CD4-positive, alpha-beta T cell treated with Interleukin-1 beta for 1 hour (primary cell): ENCODE measurements at regions not wholly inside any gene's neighbourhood (a gene's known extent, or its start where the extent isn't known, plus 50 kb on each side); places are given as distances from the start of the nearest gene placed in this dataset.
"Not testable (repeated sequence)": the region's sequence is repeated elsewhere in the genome, so short reads cannot be mapped to it uniquely, and the experiment has no call there.

ENCODE experiments used
- DNase-seq, 2 donors: peaks; one replicate each; pipeline ENCODE4 v3.0.0-alpha.2; 2020 to 2022

DNA sequence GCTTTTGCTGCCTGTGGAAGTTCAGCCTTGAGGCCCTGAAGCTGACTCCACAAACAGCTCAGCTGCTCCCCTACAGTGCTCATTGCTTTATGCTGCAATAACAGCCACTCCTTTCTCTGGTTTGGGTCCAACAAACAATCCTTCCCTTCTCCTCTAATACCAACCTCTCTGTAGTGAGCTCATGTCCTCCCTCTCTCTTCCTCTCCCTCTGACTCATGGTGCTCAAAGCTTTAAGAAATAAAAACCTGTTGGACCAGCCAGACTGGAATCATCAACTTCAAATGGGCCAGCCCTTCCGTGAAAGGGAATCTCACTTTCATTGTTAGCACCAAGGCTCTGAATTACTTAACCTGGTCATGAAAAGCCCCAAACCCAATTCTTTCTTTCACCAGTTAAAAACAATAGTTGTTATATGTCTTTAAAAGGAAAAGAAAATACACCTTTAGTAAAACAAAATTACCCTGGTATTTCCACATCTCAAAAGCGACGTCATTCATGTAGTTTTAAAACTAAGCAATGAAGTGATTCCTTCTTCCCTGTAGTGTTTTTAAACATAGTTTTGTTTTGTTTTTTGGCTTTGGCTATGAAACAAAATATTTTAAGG, 126.4 kb downstream of the DUSP6 start:
- DNase-seq = no peak

- peak; percentile 68 to 71 for DNase-seq
Observed at GRCh38 chr12:89225401-89225800, 126.9 kb downstream of the DUSP6 start.

- not testable (repeated sequence) for DNase-seq
Observed at GRCh38 chr12:89222580-89222979, 129.7 kb downstream of the DUSP6 start.

DNA sequence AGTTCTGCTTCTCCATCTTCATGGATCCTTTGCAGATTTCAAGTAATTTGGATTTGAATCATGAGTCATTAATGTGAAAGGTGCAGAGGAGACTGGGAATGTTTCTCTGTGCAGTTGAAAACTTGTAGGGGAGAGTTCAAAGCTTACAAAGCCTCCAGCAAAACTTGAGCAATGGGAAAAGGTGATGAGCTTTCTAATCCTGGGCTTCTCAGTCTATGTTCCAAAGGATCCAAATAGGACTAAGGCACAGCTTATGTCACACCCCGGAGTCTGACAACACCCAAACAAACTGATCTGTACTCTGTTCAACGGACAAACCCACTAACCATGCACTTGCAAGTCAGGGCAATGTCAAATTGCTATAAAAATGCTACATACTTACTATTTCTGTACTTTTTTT, 134.8 kb downstream of the DUSP6 start:
- DNase-seq = no peak

DNA sequence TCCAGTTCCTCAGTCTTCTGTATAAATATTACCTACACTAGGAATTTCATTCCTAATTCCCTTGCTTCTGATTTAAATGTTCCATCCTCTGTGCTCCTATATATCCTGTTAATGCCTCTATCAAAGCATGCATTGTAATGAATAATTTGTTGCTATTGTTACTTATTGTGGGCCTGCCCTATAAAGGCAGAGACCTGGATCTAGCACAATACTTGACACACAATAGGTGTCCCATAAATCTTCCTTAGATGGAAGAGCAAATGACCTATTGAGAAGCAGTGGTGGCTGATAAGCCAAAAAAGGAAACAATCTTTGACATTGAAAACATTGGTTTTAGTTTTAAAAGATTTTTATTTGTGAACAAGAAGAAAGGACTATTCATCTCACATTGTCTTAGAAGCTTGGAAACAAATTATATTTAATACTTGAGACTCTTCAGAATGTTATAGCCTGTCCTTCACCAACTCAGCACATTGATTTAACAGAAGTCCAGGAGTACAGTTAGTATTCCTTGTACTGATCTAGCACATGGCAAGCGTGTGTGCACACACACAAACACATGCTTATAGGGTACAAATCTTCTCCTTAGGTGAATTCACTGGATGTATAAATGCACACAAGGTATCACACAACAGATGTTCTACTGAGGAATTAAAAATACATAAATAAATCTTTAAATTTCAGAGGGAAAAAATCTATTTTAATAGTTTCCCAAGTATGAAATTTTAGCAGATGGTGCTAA, 135.9 kb downstream of the DUSP6 start:
- no peak for DNase-seq

- DNase-seq = no peak
Observed at GRCh38 chr12:89215196-89215595, 137.1 kb downstream of the DUSP6 start.

DNA sequence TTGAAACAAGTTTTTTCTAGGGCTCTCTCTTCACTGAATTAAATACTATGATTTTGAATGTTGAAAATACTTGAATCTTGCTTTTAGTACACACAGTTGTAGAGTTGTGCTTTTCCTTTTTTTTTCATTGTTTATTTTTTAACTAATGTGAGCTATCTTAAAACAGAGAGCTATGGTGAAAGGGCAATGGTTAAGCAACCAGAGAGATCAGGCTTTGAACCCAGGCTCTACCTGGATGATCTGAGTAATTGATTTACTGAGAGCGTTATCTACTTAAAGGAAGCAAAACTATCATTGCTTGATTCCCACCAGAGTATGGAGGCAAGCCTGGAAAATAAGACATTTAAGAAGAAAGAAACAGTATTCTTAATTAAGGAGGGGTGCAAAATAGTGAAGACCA, 138.6 kb downstream of the DUSP6 start:
- no peak for DNase-seq

GRCh38 chr12:89213139-89213538, 139.2 kb downstream of the DUSP6 start:
- no peak for DNase-seq

DNA sequence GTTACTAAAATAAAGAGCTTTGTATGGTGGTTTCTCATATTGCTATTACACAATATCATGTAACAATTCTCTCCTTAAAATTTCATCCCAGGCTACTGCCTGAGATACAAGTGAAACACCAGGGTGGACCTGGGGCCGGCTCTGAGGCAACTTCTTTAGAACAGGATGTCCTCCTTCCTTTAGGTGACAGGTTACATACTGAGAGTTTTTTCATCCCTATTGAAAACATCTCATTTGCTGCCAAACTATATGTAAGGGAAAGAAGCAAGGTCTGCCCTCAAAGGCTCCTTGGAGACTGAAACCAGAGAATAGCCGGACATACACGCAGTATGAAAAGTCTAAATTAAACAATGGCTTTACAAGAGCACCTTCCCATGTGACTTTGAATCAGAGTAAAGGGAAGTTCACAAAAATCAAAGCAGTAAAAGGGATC, 139.9 kb downstream of the DUSP6 start:
- DNase-seq = no peak

DNA sequence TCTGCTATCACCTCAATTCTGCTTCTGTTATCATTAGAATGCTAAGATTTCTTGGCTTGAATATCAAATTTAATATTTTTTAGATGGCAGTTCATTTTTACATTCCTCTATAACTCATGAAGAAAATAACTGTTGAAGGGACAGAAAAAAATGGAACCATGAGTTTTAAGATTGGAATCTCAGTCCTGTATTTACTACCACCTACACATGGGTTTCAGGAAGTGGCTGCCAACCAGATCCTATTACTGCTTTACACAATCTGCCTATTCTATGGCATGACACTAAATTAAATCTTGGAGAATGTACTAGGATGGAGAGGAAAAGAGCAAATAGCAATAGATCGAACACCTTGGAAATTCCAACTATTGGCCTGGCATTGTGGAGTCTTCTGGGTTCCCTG, 140.8 kb downstream of the DUSP6 start:
- DNase-seq = no peak

DNA sequence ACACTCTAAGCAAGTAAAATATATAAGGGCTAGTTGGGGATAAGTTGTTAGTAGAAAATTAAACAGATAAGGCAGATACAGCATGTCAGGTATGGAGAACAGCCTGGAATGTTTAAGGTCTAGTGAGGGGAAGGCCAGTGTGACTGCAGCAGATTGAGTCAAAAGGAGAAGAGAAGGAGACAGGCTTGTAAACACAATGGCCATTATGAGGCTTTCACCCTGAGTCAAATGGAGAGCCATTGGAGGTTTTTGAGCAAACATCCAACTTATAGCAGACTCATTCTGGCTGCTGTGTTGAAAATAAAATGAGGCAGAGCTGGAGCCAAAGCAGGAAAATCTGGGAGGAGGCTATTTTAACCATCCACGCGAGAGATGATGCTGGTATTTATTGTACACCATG, 142.0 kb downstream of the DUSP6 start:
- DNase-seq = no peak

DNA sequence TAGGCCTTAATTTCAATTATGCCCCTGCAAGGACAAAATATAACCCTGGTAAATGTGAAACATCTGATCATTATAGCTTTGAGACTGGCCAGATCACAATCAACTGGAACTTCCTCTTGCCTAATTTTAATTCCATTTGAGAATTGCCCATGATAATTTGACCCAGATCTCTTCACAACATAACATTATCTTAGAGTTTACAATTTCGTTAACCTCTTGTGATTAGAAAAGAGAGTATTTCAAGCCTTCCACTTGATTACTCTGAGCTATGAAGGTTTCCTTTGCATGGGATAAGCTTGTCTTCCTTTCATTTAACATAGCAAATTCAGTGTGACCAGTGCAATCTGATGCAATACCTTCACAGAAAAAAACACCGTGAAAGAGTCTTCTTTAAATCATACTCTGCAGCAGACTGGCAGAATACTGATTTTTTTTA, 143.6 kb downstream of the DUSP6 start:
- no peak for DNase-seq

- no peak for DNase-seq
Observed at GRCh38 chr12:89206390-89206789, 145.9 kb downstream of the DUSP6 start.

DNA sequence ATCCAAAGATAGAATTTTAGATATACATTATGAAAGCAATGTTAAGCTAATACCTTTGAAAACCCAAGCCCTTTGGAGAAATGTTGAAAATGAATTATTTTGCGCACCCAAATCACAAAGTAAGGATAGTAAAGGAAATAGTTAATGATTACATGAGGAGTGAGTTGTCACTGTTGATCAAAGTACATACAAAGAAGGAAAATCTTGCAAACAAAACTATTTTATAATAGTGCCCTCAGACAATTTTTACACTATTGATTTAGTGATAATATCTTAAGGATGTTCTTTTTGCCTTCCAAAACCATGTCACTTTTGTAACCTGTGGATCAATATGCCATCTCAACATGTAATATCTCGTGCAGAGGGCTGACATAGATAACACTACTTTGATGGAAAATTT, 146.8 kb downstream of the DUSP6 start:
- no peak for DNase-seq

DNA sequence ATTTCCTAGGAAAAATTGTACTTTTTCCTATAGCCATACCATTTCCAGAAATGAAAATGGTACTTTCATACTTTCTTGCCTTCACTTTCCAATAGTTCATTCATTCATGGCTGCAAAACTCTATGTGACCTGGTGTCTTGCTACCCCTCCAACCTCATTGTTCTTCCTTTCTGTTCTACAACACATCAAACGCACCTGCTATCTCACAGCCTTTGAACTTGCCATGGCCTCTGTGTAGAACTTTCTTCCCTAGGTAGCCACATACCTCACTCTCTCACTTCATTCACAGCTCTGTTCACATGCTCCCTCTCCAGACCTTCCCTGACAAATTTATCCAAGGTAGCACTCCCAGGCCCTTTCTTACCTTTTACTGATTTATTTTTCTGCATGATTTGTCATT, 149.2 kb downstream of the DUSP6 start:
- no peak for DNase-seq

- no peak for DNase-seq
Observed at GRCh38 chr12:89200217-89200616, 152.1 kb downstream of the DUSP6 start.

GRCh38 chr12:89195470-89195869, 156.8 kb downstream of the DUSP6 start:
- no peak for DNase-seq

DNA sequence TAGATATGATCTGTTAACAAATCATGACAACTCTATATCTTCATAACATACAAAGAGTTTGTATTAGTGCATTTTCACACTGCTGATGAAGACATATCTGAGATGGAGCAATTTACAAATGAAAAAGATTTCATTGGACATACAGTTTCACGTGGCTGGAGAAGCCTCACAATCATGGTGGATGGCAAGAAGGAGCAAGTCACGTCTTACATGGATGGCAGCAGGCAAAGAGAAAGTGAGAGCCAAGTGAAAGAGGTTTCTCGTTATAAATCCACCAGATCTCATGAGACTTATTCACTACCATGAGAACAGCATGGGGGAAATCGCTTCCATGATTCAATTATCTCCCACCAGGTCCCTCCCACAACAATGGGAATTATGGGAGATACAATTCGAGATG, 157.6 kb downstream of the DUSP6 start:
- DNase-seq = no peak

GRCh38 chr12:89192429-89192828, 159.9 kb downstream of the DUSP6 start:
- no peak for DNase-seq

GRCh38 chr12:89191597-89191996, 160.7 kb downstream of the DUSP6 start:
- not testable (repeated sequence) for DNase-seq

DNA sequence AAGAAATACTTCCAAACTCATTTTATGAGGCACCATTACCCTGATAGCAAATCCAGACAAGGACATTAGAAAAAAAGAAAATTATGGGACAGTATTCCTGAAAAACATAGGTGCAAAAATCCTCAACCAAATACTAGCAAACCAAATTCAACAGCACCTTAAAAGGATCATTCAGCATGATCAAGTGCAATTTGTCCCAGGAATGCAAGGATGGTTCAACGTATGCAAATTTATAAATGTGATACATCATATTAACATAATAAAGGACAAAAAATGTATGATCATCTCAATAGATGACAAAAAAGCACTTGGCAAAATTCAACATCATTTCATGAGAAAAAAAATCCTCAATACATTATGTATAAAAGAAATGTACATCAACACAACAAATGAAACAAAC, 162.9 kb downstream of the DUSP6 start:
- no peak for DNase-seq

- DNase-seq = no peak
Observed at GRCh38 chr12:89187507-89187906, 164.8 kb downstream of the DUSP6 start.

- no peak for DNase-seq
Observed at GRCh38 chr12:89185889-89186288, 166.4 kb downstream of the DUSP6 start.

- DNase-seq = no peak
Observed at GRCh38 chr12:89185181-89185580, 167.1 kb downstream of the DUSP6 start.

DNA sequence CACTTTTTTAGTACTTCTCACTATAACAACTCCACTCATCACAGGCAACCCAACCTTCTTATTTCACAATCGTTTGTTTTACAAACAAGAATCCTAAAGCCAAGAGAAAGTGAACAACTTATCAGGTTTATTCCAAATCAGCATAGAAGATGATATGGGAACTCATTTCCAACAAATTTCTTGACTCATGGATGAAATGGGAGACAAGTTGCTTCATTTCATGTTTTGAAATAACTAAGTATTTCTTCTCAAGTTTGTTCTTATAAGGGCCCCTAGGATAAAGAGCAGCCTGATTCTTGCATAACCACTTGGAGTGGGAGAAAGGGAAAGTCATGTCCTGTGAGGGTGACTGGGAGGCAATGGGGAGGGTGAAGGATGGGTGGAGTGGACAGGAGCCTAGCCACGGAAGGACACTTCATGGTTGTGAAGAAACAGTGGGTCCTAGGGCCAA, 168.3 kb downstream of the DUSP6 start:
- peak in 1 of 2 donors; percentile 23 for DNase-seq
